GM06990 (cell line): ENCODE measurements at regions not wholly inside any gene's neighbourhood (a gene's known extent, or its start where the extent isn't known, plus 50 kb on each side); places are given as distances from the start of the nearest gene placed in this dataset.

Source experiments
- DNase-seq: peaks from one replicate; pipeline ENCODE4 v3.0.0-alpha.2; 2011; ENCODE audit not compliant: insufficient read length; ENCODE audit errors: extremely low read depth
- H3K27me3 ChIP-seq: replicated peaks from 2 replicates; pipeline ENCODE4 v1.6.0; 2011; ENCODE audit warnings: low read length; ENCODE audit not compliant: control insufficient read depth, insufficient read depth
- H3K36me3 ChIP-seq: 2 replicates; pipeline ENCODE4 v1.5.1; 2011; ENCODE audit warnings: low read length; ENCODE audit not compliant: control insufficient read depth, insufficient read depth
- H3K4me3 ChIP-seq: replicated peaks from 2 replicates; pipeline ENCODE4 v1.5.1; 2011; ENCODE audit warnings: low read depth, mild to moderate bottlenecking, control low read depth, low read length
- TF ChIP-seq, protein P1 (sequence below): IDR thresholded peaks from 2 replicates; pipeline ENCODE4 v1.5.1; 2011; ENCODE audit warnings: low read length, control low read depth, mild to moderate bottlenecking, inconsistent platforms; ENCODE audit not compliant: insufficient read depth, poor library complexity, severe bottlenecking

DNA sequence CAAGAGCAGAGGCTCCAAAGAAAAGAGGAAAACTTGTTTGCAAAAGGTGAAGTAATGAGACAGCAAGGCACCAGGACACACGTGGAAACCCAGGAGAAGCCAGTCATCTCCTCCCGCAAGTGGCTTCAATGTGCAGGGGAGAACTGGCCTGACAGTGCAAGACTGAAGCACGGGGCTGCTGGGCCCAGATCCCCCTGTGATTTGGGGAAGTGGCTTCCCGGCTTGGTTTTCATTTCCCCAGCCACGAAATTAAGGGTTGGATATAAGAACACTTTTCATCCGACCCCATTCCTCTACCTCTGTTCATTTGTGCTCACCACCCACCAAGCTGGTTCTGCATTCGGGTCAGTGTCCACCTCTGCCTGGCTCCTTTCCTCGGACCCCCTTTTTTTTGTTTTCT is 306.4 kb downstream of the FGFR2 start:
- no peak for DNase-seq
- Histone ChIP-seq H3K27me3 (no peaks in the 10 kb centered on the region; the same call in 1 of the 2 replicates), H3K4me3 (no peak overlapping the region), H3K36me3 (no peaks in the 10 kb centered on the region)
- TF ChIP-seq, protein P1, sequence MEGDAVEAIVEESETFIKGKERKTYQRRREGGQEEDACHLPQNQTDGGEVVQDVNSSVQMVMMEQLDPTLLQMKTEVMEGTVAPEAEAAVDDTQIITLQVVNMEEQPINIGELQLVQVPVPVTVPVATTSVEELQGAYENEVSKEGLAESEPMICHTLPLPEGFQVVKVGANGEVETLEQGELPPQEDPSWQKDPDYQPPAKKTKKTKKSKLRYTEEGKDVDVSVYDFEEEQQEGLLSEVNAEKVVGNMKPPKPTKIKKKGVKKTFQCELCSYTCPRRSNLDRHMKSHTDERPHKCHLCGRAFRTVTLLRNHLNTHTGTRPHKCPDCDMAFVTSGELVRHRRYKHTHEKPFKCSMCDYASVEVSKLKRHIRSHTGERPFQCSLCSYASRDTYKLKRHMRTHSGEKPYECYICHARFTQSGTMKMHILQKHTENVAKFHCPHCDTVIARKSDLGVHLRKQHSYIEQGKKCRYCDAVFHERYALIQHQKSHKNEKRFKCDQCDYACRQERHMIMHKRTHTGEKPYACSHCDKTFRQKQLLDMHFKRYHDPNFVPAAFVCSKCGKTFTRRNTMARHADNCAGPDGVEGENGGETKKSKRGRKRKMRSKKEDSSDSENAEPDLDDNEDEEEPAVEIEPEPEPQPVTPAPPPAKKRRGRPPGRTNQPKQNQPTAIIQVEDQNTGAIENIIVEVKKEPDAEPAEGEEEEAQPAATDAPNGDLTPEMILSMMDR, result no peak

DNA sequence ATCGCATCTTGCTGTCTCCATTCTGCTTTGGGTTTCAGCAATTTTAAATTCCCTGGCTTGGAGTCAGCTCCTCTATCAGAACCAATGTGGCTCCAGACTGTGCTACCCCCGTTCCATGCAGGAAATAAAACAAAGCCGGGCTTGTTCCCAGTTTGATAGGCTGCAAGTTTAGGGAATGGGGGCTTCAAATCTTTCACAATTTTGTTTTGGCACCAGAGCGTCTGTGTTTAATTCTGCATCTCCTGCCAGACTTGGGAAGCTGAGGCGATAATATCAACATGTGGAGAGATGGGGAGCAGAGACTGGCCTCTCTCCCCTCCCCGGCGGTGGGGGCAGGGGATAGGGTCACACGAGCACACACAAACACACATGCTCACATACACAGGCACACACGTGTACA is 305.9 kb downstream of the FGFR2 start:
- no peaks in the 10 kb centered on the region for H3K36me3 ChIP-seq
- TF ChIP-seq, protein P1, result no peak
- no peak for DNase-seq
- no peak overlapping the region for H3K4me3 ChIP-seq
- H3K27me3 ChIP-seq, result no peaks in the 10 kb centered on the region; the same call in 1 of the 2 replicates

DNA sequence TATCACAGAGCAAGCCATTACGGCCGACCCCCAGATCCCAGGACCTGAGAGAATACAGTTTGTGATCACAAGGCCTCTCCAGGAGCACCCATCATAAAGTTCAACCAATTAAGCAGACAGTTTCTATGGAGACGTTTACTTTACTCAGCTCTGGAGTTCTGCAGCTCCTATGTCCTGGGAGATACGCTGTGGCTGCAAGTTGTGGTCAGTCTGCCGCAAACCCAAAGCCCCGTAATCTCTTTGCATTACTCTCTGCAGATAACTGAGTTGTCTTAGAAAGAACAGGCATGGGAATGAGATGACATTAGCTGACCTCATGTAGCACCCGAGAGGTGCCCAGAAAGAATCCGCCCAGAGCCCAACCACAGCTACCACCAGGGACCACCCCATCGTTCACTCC is 305.1 kb downstream of the FGFR2 start:
- Histone ChIP-seq H3K4me3 (no peak overlapping the region), H3K27me3 (no peaks in the 10 kb centered on the region; the same call in 1 of the 2 replicates), H3K36me3 (no peaks in the 10 kb centered on the region)
- DNase-seq, result no peak
- TF ChIP-seq, protein P1, result no peak

DNA sequence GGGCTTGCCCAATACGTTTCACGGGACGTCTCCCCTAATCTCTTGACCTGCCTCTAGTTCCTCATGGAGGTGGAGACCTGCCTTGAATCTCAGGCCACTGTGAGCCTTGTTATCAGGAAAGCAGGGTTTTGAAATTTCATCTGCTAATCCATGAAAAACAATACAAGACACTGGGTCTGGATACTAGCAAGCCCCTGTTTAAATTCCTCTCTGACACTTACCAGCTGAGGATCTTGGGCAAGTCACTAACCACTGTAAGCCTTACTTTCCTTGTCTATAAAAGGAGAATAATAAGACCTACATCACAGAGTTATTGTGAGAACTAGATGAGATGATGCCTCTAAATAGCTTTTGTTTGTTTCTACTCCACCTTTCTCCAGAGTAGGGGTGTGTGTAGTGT is 303.6 kb downstream of the FGFR2 start:
- H3K36me3 ChIP-seq, result no peaks in the 10 kb centered on the region
- no peak for DNase-seq
- TF ChIP-seq, protein P1, result no peak
- H3K4me3 ChIP-seq, result no peak overlapping the region
- no peaks in the 10 kb centered on the region; the same call in 1 of the 2 replicates for H3K27me3 ChIP-seq

DNA sequence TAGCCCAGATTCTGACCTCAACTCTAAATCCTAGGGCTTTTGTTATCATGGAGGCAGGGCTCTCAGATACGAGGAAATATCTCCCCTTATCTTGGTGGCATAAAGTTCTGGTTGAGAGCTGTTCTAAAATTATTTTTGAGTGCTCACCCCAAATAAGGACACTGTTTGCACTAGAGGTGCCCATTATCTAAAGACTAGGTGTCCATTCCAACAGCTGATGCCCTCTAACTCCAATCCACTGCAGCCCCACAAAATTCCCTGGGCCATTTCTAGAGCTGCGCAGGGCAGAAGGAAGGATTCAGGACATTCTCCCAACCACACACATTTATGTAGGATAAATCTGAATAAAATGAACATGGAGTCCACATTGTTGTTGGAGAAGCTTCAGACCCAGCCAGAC is 301.9 kb downstream of the FGFR2 start:
- TF ChIP-seq, protein P1, result no peak
- H3K4me3 ChIP-seq, result no peak overlapping the region
- no peaks in the 10 kb centered on the region for H3K36me3 ChIP-seq
- no peak for DNase-seq
- no peaks in the 10 kb centered on the region; the same call in 1 of the 2 replicates for H3K27me3 ChIP-seq
